Choroid plexus epithelial cell (primary cell): ENCODE measurements at regions not wholly inside any gene's neighbourhood (a gene's known extent, or its start where the extent isn't known, plus 50 kb on each side); places are given as distances from the start of the nearest gene placed in this dataset.
A peak's percentile ranks its signal among the peaks of the same experiment; 100 is the strongest.

Experiments used
- DNase-seq: peaks from one replicate; pipeline ENCODE4 v3.0.0-alpha.2; 2010; ENCODE audit warnings: low read depth
- H3K4me3 ChIP-seq: 2 replicates; pipeline ENCODE4 v1.5.1; 2011; ENCODE audit warnings: low read depth, mild to moderate bottlenecking, control low read depth, low read length, moderate library complexity
- TF ChIP-seq, protein P1 (sequence below): conservative IDR thresholded peaks from 2 replicates; pipeline ENCODE4 v1.5.1; 2011; ENCODE audit warnings: low read depth, mild to moderate bottlenecking, control low read depth, inconsistent platforms, low read length, moderate library complexity

DNA sequence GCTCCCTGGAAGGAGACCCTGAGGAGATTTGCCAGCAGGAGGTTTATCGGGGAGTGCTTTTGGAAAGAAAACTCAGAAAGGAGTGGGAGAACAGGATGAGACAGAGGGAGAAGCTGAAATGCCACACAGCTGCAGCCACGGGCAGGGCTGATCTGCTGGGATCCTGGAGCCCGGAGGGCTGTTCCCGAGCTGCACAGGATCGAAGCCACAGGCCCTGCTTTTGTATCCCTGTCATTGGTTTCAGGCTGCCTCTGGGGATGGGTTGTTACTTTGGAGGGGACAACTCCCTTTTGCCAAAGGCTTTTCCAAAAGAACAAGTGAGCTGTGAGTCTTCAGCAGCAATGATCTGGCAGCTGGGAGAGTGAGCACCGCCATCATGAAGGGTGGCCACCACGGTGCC, 152.5 kb upstream of the PTCH1 start:
- TF ChIP-seq, protein P1, sequence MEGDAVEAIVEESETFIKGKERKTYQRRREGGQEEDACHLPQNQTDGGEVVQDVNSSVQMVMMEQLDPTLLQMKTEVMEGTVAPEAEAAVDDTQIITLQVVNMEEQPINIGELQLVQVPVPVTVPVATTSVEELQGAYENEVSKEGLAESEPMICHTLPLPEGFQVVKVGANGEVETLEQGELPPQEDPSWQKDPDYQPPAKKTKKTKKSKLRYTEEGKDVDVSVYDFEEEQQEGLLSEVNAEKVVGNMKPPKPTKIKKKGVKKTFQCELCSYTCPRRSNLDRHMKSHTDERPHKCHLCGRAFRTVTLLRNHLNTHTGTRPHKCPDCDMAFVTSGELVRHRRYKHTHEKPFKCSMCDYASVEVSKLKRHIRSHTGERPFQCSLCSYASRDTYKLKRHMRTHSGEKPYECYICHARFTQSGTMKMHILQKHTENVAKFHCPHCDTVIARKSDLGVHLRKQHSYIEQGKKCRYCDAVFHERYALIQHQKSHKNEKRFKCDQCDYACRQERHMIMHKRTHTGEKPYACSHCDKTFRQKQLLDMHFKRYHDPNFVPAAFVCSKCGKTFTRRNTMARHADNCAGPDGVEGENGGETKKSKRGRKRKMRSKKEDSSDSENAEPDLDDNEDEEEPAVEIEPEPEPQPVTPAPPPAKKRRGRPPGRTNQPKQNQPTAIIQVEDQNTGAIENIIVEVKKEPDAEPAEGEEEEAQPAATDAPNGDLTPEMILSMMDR, result no peak
- DNase-seq, result no peak
- H3K4me3 ChIP-seq, result no peak overlapping the region

- no peak for DNase-seq
- no peak overlapping the region for H3K4me3 ChIP-seq
- TF ChIP-seq, protein P1, result no peak
Measured at GRCh38 chr9:95667789-95668188, 151.0 kb upstream of the PTCH1 start.

- no peak for DNase-seq
- TF ChIP-seq, protein P1, result no peak
- H3K4me3 ChIP-seq, result no peak overlapping the region
Measured at GRCh38 chr9:95666785-95667155, 150.0 kb upstream of the PTCH1 start.

DNA sequence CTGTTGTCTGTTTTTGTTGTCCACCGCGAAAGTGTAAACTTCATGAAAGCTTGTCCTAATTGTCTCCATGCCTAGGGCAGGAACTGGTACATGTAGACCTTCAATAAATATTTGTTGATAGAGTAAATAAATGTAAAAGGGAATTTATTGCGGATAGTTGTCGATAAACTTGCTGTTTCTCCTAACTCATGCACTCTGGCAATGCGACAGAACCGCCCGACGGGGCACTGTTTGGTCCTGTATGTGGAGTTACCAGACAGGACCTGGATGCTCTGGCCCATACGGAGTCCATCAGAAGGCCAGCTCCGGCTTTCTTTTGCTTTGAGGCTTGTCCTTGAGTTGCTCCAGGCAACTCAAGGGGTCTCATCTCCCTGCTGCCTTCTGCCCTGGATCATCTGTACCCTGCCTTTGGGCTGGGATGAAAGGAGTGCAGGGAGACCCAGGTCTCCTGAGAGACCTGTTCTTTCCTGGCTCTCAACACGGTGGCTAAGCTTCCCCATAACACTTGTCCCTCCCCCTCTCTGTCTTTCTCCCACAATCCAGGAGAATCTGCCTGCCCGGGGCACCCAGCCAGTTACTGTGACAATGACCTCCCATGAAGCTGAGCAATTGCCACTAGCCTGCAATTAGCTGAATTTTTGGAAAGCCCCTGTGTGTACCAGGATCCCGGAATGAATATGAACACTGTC, 149.5 kb upstream of the PTCH1 start:
- no peak overlapping the region for H3K4me3 ChIP-seq
- no peak for DNase-seq
- TF ChIP-seq, protein P1, result no peak

DNA sequence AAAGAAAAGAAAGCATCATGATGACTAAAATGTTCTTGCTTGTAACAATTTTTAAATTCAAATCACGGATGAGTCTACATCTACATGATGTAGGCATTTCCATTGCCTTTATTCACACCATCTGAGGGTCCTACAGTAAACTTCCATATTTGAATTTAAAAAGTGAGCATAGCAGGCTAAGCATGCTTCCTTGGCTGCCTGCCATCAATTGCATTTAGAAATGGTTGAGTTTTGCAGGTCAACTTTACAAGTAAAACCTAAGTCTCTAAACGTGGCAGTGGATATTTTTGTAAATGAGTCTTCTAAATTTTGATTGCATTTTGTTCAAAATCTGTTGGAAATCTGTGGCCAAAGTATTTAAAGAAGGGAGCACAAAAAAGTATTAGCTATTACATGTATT, 136.5 kb upstream of the PTCH1 start:
- peak; percentile 36 for DNase-seq
- H3K4me3 ChIP-seq, result no peak overlapping the region
- TF ChIP-seq, protein P1, result no peak

GRCh38 chr9:95650720-95651119, 133.9 kb upstream of the PTCH1 start:
- TF ChIP-seq, protein P1, result no peak
- no peak overlapping the region for H3K4me3 ChIP-seq
- DNase-seq, result no peak

GRCh38 chr9:95649801-95650213, 133.0 kb upstream of the PTCH1 start:
- TF ChIP-seq, protein P1, result no peak
- H3K4me3 ChIP-seq, result no peak overlapping the region
- DNase-seq, result no peak
